ENCODE measurements at regions not wholly inside any gene's neighbourhood (a gene's known extent, or its start where the extent isn't known, plus 50 kb on each side); places are given as distances from the start of the nearest gene placed in this dataset.

GRCh38 chr4:45160951-45161350, 434.6 kb upstream of the GNPDA2 start:
- Histone ChIP-seq H3K4me3 (no peak overlapping the region), H3K27me3 (no peaks in the 10 kb centered on the region), H3K4me1 (no peaks in the 10 kb centered on the region), H3K9me3 (no peaks in the 10 kb centered on the region), H3K36me3 (ENCODE audit: low read depth, missing control alignments) (no peaks in the 10 kb centered on the region), H3K27ac (no peak overlapping the region)
- no peak for TF ChIP-seq CTCF (IDR thresholded peaks at IDR 0.05)
- no peak for TF ChIP-seq POLR2A (IDR thresholded peaks at IDR 0.05)
- intact Hi-C loops (cut with DNase I; ENCODE audit: low total_unique reads) = no loop called here
- 83 to 85% methylated on average over 3 of the region's 3 CpGs for WGBS, 2 donors
- DNase-seq = no peak

GRCh38 chr4:45155081-45155777, 428.9 kb upstream of the GNPDA2 start:
- no peak for DNase-seq
- Histone ChIP-seq H3K4me3 (no peak overlapping the region), H3K36me3 (ENCODE audit: low read depth, missing control alignments) (no peaks in the 10 kb centered on the region), H3K27ac (no peak overlapping the region), H3K9me3 (no peaks in the 10 kb centered on the region), H3K27me3 (no peaks in the 10 kb centered on the region), H3K4me1 (no peaks in the 10 kb centered on the region)
- intact Hi-C loops (cut with DNase I; ENCODE audit: low total_unique reads) = no loop called here
- WGBS, 2 donors = 88 to 90% methylated on average over 6 of the region's 6 CpGs
- TF ChIP-seq POLR2A (IDR thresholded peaks at IDR 0.05) = no peak
- no peak for TF ChIP-seq CTCF (IDR thresholded peaks at IDR 0.05)

- Histone ChIP-seq H3K4me1 (no peaks in the 10 kb centered on the region), H3K4me3 (no peak overlapping the region), H3K27ac (no peak overlapping the region), H3K36me3 (ENCODE audit: low read depth, missing control alignments) (no peaks in the 10 kb centered on the region), H3K9me3 (no peaks in the 10 kb centered on the region), H3K27me3 (no peaks in the 10 kb centered on the region)
- DNase-seq = no peak
- intact Hi-C loops (cut with DNase I; ENCODE audit: low total_unique reads) = no loop called here
- 50 to 64% methylated on average over 1 of the region's 1 CpG for WGBS, 2 donors
- TF ChIP-seq CTCF (IDR thresholded peaks at IDR 0.05) = no peak
- TF ChIP-seq POLR2A (IDR thresholded peaks at IDR 0.05) = no peak
Measured at GRCh38 chr4:45147866-45148265, 421.5 kb upstream of the GNPDA2 start.

- Histone ChIP-seq H3K4me3 (no peak overlapping the region), H3K27ac (no peak overlapping the region), H3K27me3 (no peaks in the 10 kb centered on the region), H3K4me1 (no peaks in the 10 kb centered on the region), H3K36me3 (ENCODE audit: low read depth, missing control alignments) (no peaks in the 10 kb centered on the region), H3K9me3 (no peaks in the 10 kb centered on the region)
- no peak for TF ChIP-seq CTCF (IDR thresholded peaks at IDR 0.05)
- no peak for TF ChIP-seq POLR2A (IDR thresholded peaks at IDR 0.05)
- intact Hi-C loops (cut with DNase I; ENCODE audit: low total_unique reads) = no loop called here
- WGBS, 2 donors = 93 to 94% methylated on average over 3 of the region's 3 CpGs
- DNase-seq = no peak
Measured at GRCh38 chr4:45131020-45131419, 404.7 kb upstream of the GNPDA2 start.

GRCh38 chr4:45122406-45122805, 396.1 kb upstream of the GNPDA2 start:
- intact Hi-C loops (cut with DNase I; ENCODE audit: low total_unique reads) = no loop called here
- TF ChIP-seq CTCF (IDR thresholded peaks at IDR 0.05) (no peak), POLR2A (IDR thresholded peaks at IDR 0.05) (no peak)
- Histone ChIP-seq H3K4me1 (no peaks in the 10 kb centered on the region), H3K9me3 (no peaks in the 10 kb centered on the region), H3K27ac (no peak overlapping the region), H3K4me3 (no peak overlapping the region), H3K36me3 (ENCODE audit: low read depth, missing control alignments) (no peaks in the 10 kb centered on the region), H3K27me3 (no peaks in the 10 kb centered on the region)
- DNase-seq = no peak
- 62 to 63% methylated on average over 2 of the region's 2 CpGs for WGBS, 2 donors
